Keratinocyte (primary cell): ENCODE measurements at regions not wholly inside any gene's neighbourhood (a gene's known extent, or its start where the extent isn't known, plus 50 kb on each side); places are given as distances from the start of the nearest gene placed in this dataset.

Experiments used
- DNase-seq: peaks from one replicate; pipeline ENCODE4 v3.0.0-alpha.2; 2011; ENCODE audit warnings: low read depth, missing footprints, low spot score
- FAIRE-seq: peaks from 2 replicates; lab custom pipeline; 2011; peaks lifted over from hg19 to GRCh38; lab: Jason Lieb, UNC
- H2AFZ ChIP-seq: 2 replicates; pipeline ENCODE4 v1.6.0; 2012; ENCODE audit warnings: low read length, control low read depth, inconsistent platforms; ENCODE audit not compliant: control insufficient read depth
- H3K27ac ChIP-seq: 2 replicates; pipeline ENCODE4 v1.5.1; 2011; ENCODE audit warnings: low read length; ENCODE audit not compliant: control insufficient read depth, insufficient read depth
- H3K27me3 ChIP-seq: 3 replicates; pipeline ENCODE4 v1.6.0; 2011; ENCODE audit warnings: low read length; ENCODE audit not compliant: control insufficient read depth, insufficient read depth; ENCODE audit errors: extremely low read depth
- H3K36me3 ChIP-seq, 2 experiments: 2 replicates in 1 of 2; 3 replicates in 1 of 2; pipeline ENCODE4 v1.5.1; 2011; ENCODE audit warnings: low read length in 2 of 2, mild to moderate bottlenecking in 1 of 2; ENCODE audit not compliant: control insufficient read depth in 2 of 2, insufficient read depth in 2 of 2; ENCODE audit errors: extremely low read depth in 1 of 2
- H3K4me1 ChIP-seq: 3 replicates; pipeline ENCODE4 v1.5.1; 2011; ENCODE audit warnings: low read length; ENCODE audit not compliant: control insufficient read depth, insufficient read depth; ENCODE audit errors: extremely low read depth
- H3K4me2 ChIP-seq: 3 replicates; pipeline ENCODE4 v1.6.0; 2011; ENCODE audit warnings: low read depth, low read length; ENCODE audit not compliant: control insufficient read depth, insufficient read depth; ENCODE audit errors: extremely low read depth
- H3K4me3 ChIP-seq, 3 experiments: fragments of 200-600 bp in 1 of 3; sonication (generic) in 1 of 3; 2 replicates in 2 of 3; 3 replicates in 1 of 3; pipeline ENCODE4 v1.5.1; 2011 to 2016; ENCODE audit warnings: low read length in 3 of 3, mild to moderate bottlenecking in 3 of 3, control low read depth in 2 of 3, inconsistent platforms in 1 of 3, low read depth in 1 of 3, mixed read lengths in 1 of 3, mixed run types in 1 of 3, moderate library complexity in 1 of 3; ENCODE audit not compliant: control insufficient read depth in 2 of 3, insufficient read depth in 2 of 3; ENCODE audit errors: extremely low read depth in 1 of 3
- H3K79me2 ChIP-seq: 2 replicates; pipeline ENCODE4 v1.6.0; 2012; ENCODE audit warnings: low read length; ENCODE audit not compliant: control insufficient read depth, insufficient read depth
- H3K9ac ChIP-seq: 3 replicates; pipeline ENCODE4 v1.6.0; 2011; ENCODE audit warnings: low read length; ENCODE audit not compliant: control insufficient read depth, insufficient read depth; ENCODE audit errors: extremely low read depth
- H3K9me1 ChIP-seq: 3 replicates; pipeline ENCODE4 v1.6.0; 2011; ENCODE audit warnings: low read length; ENCODE audit not compliant: control insufficient read depth, insufficient read depth; ENCODE audit errors: extremely low read depth
- H3K9me3 ChIP-seq: 2 replicates; pipeline ENCODE4 v1.5.1; 2012; ENCODE audit warnings: low read depth, low read length; ENCODE audit not compliant: control insufficient read depth
- H4K20me1 ChIP-seq: 3 replicates; pipeline ENCODE4 v1.6.0; 2011; ENCODE audit warnings: low read length; ENCODE audit not compliant: control insufficient read depth, insufficient read depth; ENCODE audit errors: extremely low read depth
- EZH2 ChIP-seq: IDR thresholded peaks from one replicate; pipeline ENCODE4 v1.6.1; 2012; ENCODE audit warnings: inconsistent platforms, mild to moderate bottlenecking, low read length, moderate library complexity
- dilution Hi-C: fragments of 300-500 bp; cut with MboI; formaldehyde crosslinking; loops from one replicate; pipeline ENCODE4 v1.7.0; 2020; ENCODE audit warnings: low sequenced_read_pairs; ENCODE audit not compliant: extremely low pct_ligation_motif_present
- TF ChIP-seq, protein P1 (sequence below), 3 experiments: IDR thresholded peaks in 1 of 3; conservative IDR thresholded peaks in 1 of 3; optimal IDR thresholded peaks in 1 of 3; 2 replicates in 2 of 3; 3 replicates in 1 of 3; pipeline versions ENCODE3 to v1.5.1; 2011; ENCODE audit warnings: low read length in 3 of 3, mild to moderate bottlenecking in 3 of 3, moderate library complexity in 2 of 3, control low read depth in 1 of 3, inconsistent platforms in 1 of 3; ENCODE audit not compliant: insufficient read depth in 2 of 3; ENCODE audit errors: extremely low read depth in 1 of 3

DNA sequence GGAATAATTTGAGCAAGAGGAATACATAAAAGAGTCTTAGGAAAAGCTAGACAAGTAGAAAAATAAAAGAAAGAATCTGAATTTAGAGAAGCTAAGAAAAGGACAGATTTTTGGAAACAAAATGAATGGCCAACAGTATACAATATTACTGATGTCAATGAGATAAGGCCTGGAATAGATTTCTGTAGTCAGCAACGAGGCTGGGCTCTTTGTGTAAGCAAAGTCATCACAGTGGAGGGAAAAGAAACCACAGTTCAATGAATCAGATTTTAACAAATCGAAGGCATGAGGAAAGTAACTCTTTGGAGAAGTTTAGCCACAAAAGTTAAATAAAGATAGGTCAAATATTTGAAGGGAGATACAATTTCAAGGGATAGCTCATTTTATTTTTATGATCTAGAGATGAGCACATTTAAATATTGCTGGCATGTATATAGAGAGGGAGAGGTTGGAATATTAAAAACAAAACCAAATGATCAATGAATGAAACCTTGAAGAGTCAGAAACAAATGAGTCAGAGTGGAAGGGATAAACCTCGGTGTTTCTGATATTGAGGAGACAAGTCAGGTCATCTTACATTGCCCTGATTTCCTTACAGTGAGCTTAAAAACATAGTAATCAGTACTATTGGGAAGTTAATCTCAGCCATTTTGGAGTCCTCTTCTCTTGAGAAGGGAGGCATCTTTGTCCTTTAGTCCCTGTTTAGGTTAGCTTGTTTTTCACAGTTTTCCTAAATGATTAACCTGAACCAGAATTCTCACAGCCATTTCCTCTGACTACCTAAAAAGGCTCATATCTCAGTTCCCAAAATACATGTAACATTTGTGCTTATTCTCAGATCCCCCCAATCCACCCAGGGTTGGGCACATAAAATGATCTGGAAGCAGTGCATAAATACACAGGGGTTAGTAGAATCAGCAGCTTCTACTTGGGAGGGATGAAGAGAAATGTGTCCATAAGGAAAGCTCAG, 620.0 kb upstream of the B3GALT2 start:
- H3K9me1 ChIP-seq, result no peaks in the 10 kb centered on the region
- H3K9me3 ChIP-seq, result no peaks in the 10 kb centered on the region
- H3K4me1 ChIP-seq, result no peaks in the 10 kb centered on the region
- H3K79me2 ChIP-seq, result no peaks in the 10 kb centered on the region
- no peak for TF ChIP-seq EZH2
- TF ChIP-seq, protein P1, sequence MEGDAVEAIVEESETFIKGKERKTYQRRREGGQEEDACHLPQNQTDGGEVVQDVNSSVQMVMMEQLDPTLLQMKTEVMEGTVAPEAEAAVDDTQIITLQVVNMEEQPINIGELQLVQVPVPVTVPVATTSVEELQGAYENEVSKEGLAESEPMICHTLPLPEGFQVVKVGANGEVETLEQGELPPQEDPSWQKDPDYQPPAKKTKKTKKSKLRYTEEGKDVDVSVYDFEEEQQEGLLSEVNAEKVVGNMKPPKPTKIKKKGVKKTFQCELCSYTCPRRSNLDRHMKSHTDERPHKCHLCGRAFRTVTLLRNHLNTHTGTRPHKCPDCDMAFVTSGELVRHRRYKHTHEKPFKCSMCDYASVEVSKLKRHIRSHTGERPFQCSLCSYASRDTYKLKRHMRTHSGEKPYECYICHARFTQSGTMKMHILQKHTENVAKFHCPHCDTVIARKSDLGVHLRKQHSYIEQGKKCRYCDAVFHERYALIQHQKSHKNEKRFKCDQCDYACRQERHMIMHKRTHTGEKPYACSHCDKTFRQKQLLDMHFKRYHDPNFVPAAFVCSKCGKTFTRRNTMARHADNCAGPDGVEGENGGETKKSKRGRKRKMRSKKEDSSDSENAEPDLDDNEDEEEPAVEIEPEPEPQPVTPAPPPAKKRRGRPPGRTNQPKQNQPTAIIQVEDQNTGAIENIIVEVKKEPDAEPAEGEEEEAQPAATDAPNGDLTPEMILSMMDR (optimal IDR thresholded peaks at IDR 0.05 in 1 of 3, IDR thresholded peaks at IDR 0.05 in 1 of 3, conservative IDR thresholded peaks at IDR 0.05 in 1 of 3; ENCODE audit: extremely low read depth in 1 of 3, insufficient read depth in 2 of 3, low read length in 3 of 3), result no peak
- dilution Hi-C loops, result no loop called here
- no peak overlapping the region for H3K9ac ChIP-seq
- H2AFZ ChIP-seq, result no peak overlapping the region
- H3K4me3 ChIP-seq, result no peak overlapping the region
- DNase-seq (no peak), FAIRE-seq (no peak)
- H3K36me3 ChIP-seq, result no peaks in the 10 kb centered on the region
- no peak overlapping the region for H3K4me2 ChIP-seq
- no peak overlapping the region for H3K27ac ChIP-seq
- no peaks in the 10 kb centered on the region for H4K20me1 ChIP-seq
- H3K27me3 ChIP-seq, result no peaks in the 10 kb centered on the region

DNA sequence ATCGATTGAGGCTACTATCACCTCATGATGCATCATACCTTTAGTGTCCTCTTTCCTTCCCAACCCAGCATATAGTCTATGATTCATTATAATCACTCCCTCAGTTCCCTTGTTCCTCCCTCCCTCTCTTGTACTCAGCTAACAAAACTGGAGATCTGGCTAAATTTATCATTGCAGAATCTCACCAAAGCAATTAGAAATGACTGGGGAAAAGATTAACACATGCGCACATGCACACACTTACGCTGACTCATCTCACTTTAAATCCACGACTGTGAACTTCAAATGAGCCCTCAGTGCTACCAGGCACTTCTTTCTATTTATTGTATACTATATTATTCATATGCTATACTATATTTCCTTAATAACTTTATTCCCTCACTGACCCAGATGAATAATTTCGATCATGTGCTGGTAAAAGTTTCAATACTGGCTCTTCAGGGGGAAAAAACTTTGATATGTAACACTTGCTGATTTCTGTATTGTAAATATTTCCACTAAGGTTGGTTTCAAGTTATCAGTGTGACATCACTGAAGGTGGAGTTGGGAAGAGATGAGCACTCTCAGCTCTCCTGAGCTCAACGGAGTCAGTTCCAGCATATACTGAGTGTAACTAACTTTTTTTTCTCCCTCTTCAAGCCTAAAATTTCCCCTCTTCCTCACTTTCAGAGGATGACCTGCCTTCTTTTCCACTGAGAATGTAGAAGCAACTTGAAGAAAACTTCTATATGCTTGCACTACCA, 613.7 kb upstream of the B3GALT2 start:
- no peak for TF ChIP-seq EZH2
- TF ChIP-seq, protein P1 (optimal IDR thresholded peaks at IDR 0.05 in 1 of 3, IDR thresholded peaks at IDR 0.05 in 1 of 3, conservative IDR thresholded peaks at IDR 0.05 in 1 of 3; ENCODE audit: extremely low read depth in 1 of 3, insufficient read depth in 2 of 3, low read length in 3 of 3), result no peak
- dilution Hi-C loops, result no loop called here
- no peak for DNase-seq
- Histone ChIP-seq H3K79me2 (no peaks in the 10 kb centered on the region), H3K27me3 (no peaks in the 10 kb centered on the region), H3K27ac (no peak overlapping the region), H3K9ac (no peak overlapping the region), H2AFZ (no peak overlapping the region), H4K20me1 (no peaks in the 10 kb centered on the region), H3K4me1 (no peaks in the 10 kb centered on the region), H3K4me2 (no peak overlapping the region), H3K9me3 (no peaks in the 10 kb centered on the region), H3K9me1 (no peaks in the 10 kb centered on the region), H3K36me3 (no peaks in the 10 kb centered on the region), H3K4me3 (no peak overlapping the region)
- no peak for FAIRE-seq
